Gastroesophageal sphincter (tissue), 4 donors: ENCODE measurements at regions not wholly inside any gene's neighbourhood (a gene's known extent, or its start where the extent isn't known, plus 50 kb on each side); places are given as distances from the start of the nearest gene placed in this dataset.

Experiments
- ATAC-seq: fragments of 150-250 bp; one replicate; pipeline ENCODE4 v1.9.1; 2016; ENCODE audit warnings: mild to moderate bottlenecking, moderate library complexity
- H3K27ac ChIP-seq, 4 donors: fragments of 200-600 bp; sonication (generic) in 3 of 4; 1 replicate in 3 of 4; 2 replicates in 1 of 4; pipeline ENCODE4 v1.5.1; 2016 to 2019
- H3K27me3 ChIP-seq: fragments of 200-600 bp; sonication (generic); one replicate; pipeline ENCODE4 v1.5.1; 2019
- H3K36me3 ChIP-seq, 2 donors: fragments of 200-600 bp; sonication (generic); one replicate each; pipeline ENCODE4 v1.5.1; 2019; ENCODE audit warnings: control low read depth in 1 of 2
- H3K4me1 ChIP-seq, 3 donors: fragments of 200-600 bp; sonication (generic); 1 replicate in 2 of 3; 2 replicates in 1 of 3; pipeline ENCODE4 v1.5.1; 2016 to 2019; ENCODE audit warnings: control low read depth in 2 of 3
- H3K4me3 ChIP-seq, 2 donors: fragments of 200-600 bp; sonication (generic); one replicate each; pipeline ENCODE4 v1.5.1; 2019; ENCODE audit warnings: mild to moderate bottlenecking in 1 of 2, moderate library complexity in 1 of 2
- H3K9me3 ChIP-seq, 3 donors: fragments of 200-600 bp; sonication (generic); one replicate each; pipeline ENCODE4 v1.5.1; 2017 to 2019; ENCODE audit warnings: control low read depth in 2 of 3
- CTCF ChIP-seq, 4 experiments: fragments of 200-600 bp in 2 of 4; fragments of 450-650 bp in 2 of 4; sonication (generic) in 1 of 4; IDR thresholded peaks; one replicate each; pipeline ENCODE4 v1.5.1; 2017 to 2019; ENCODE audit warnings: antibody characterized with exemption in 4 of 4, mild to moderate bottlenecking in 2 of 4, moderate library complexity in 2 of 4
- EP300 ChIP-seq: sonication (generic); formaldehyde crosslinking; IDR thresholded peaks from one replicate; pipeline ENCODE4 v1.6.1; 2017; ENCODE audit warnings: antibody characterized with exemption, mild to moderate bottlenecking
- POLR2A ChIP-seq, 2 donors: fragments of 450-650 bp; IDR thresholded peaks; one replicate each; pipeline ENCODE4 v1.6.1; 2017; ENCODE audit warnings: antibody characterized with exemption in 2 of 2, mild to moderate bottlenecking in 2 of 2, moderate library complexity in 1 of 2
- POLR2AphosphoS5 ChIP-seq: sonication (generic); formaldehyde crosslinking; IDR thresholded peaks from one replicate; pipeline ENCODE4 v1.6.1; 2017; ENCODE audit warnings: antibody characterized with exemption
- WGBS, 2 donors: methylation state at CpG; one replicate each; pipeline ENCODE4 v1.1.5; 2018; ENCODE audit warnings: low coverage in 1 of 2; 5-methylcytosine and 5-hydroxymethylcytosine counted together

GRCh38 chr4:32551943-32552342 lies 1831.8 kb downstream of the PCDH7 start:
- Histone ChIP-seq H3K36me3 (no peaks in the 10 kb centered on the region), H3K4me1 (no peaks in the 10 kb centered on the region), H3K27me3 (no peaks in the 10 kb centered on the region), H3K27ac (no peak overlapping the region), H3K9me3 (no peaks in the 10 kb centered on the region), H3K4me3 (no peak overlapping the region)
- TF ChIP-seq EP300 (no peak), POLR2A (IDR thresholded peaks at IDR 0.05) (no peak), CTCF (IDR thresholded peaks at IDR 0.05) (no peak), POLR2AphosphoS5 (no peak)
- no peak for ATAC-seq

- no peaks in the 10 kb centered on the region for H3K36me3 ChIP-seq
- no peak overlapping the region for H3K27ac ChIP-seq
- ATAC-seq, result no peak
- H3K4me3 ChIP-seq, result no peak overlapping the region
- no peak for TF ChIP-seq EP300
- no peak for TF ChIP-seq CTCF (IDR thresholded peaks at IDR 0.05)
- TF ChIP-seq POLR2AphosphoS5, result no peak
- no peak for TF ChIP-seq POLR2A (IDR thresholded peaks at IDR 0.05)
- no peaks in the 10 kb centered on the region for H3K27me3 ChIP-seq
- 7 to 23% methylated on average over 4 to 5 of the region's 5 CpGs for WGBS, 2 donors
- H3K4me1 ChIP-seq, result no peaks in the 10 kb centered on the region
- no peaks in the 10 kb centered on the region for H3K9me3 ChIP-seq
These were observed 1840.1 kb downstream of the PCDH7 start for GRCh38 chr4:32560306-32560705.

- no peaks in the 10 kb centered on the region for H3K9me3 ChIP-seq
- no peak overlapping the region for H3K4me3 ChIP-seq
- TF ChIP-seq EP300, result no peak
- no peak for TF ChIP-seq POLR2A (IDR thresholded peaks at IDR 0.05)
- no peak for TF ChIP-seq CTCF (IDR thresholded peaks at IDR 0.05)
- no peak for TF ChIP-seq POLR2AphosphoS5
- no peaks in the 10 kb centered on the region for H3K27me3 ChIP-seq
- no peak for ATAC-seq
- no peaks in the 10 kb centered on the region for H3K4me1 ChIP-seq
- H3K27ac ChIP-seq, result no peak overlapping the region
- H3K36me3 ChIP-seq, result no peaks in the 10 kb centered on the region
- WGBS, 2 donors, result 93 to 94% methylated on average over 2 to 3 of the region's 3 CpGs
These were observed 1841.8 kb downstream of the PCDH7 start for GRCh38 chr4:32562010-32562409.

GRCh38 chr4:32564626-32565025 lies 1844.5 kb downstream of the PCDH7 start:
- Histone ChIP-seq H3K4me1 (no peaks in the 10 kb centered on the region), H3K27ac (no peak overlapping the region), H3K27me3 (no peaks in the 10 kb centered on the region), H3K4me3 (no peak overlapping the region), H3K9me3 (no peaks in the 10 kb centered on the region), H3K36me3 (no peaks in the 10 kb centered on the region)
- ATAC-seq, result no peak
- TF ChIP-seq POLR2AphosphoS5, result no peak
- TF ChIP-seq CTCF (IDR thresholded peaks at IDR 0.05), result no peak
- TF ChIP-seq POLR2A (IDR thresholded peaks at IDR 0.05), result no peak
- TF ChIP-seq EP300, result no peak
- WGBS, 2 donors, result 46 to 52% methylated on average over 2 of the region's 2 CpGs

GRCh38 chr4:32569861-32570260 lies 1849.7 kb downstream of the PCDH7 start:
- no peak for ATAC-seq

More at GRCh38 chr4:32569861-32570260, 1849.7 kb downstream of the PCDH7 start:
- H3K4me3 ChIP-seq, result no peak overlapping the region
- H3K4me1 ChIP-seq, result no peaks in the 10 kb centered on the region
- no peak overlapping the region for H3K27ac ChIP-seq
- no peaks in the 10 kb centered on the region for H3K9me3 ChIP-seq
- no peaks in the 10 kb centered on the region for H3K36me3 ChIP-seq
- TF ChIP-seq POLR2A (IDR thresholded peaks at IDR 0.05) (no peak), CTCF (IDR thresholded peaks at IDR 0.05) (no peak), EP300 (no peak), POLR2AphosphoS5 (no peak)
- no peaks in the 10 kb centered on the region for H3K27me3 ChIP-seq
